MCF 10A (cell line): ENCODE measurements at regions not wholly inside any gene's neighbourhood (a gene's known extent, or its start where the extent isn't known, plus 50 kb on each side); places are given as distances from the start of the nearest gene placed in this dataset.

Source experiments
- BruUV-seq: library from RNA; stranded (reverse); fragments of 400-500 nt; replicated peaks from 2 replicates; lab custom pipeline; 2021; lab: Mats Ljungman, UMichigan
- CTCF ChIA-PET: fragments of 300-600 bp; sonication (Branson Sonifier 250); formaldehyde crosslinking; extraction: SDS; loops from one replicate; lab custom pipeline; 2021; ENCODE audit warnings: antibody characterized with exemption, inconsistent platforms; lab: Yijun Ruan, JAX
- POLR2A ChIA-PET: fragments of 300-600, 350-650 bp; sonication (Branson Sonifier 250); formaldehyde crosslinking; extraction: SDS; loops from one replicate; lab custom pipeline; 2020; ENCODE audit warnings: antibody characterized with exemption, inconsistent platforms; lab: Yijun Ruan, JAX
- DNase-seq: peaks from one replicate; pipeline ENCODE4 v3.0.0-alpha.2; 2018; ENCODE audit not compliant: unreplicated experiment
- H3K27ac Mint-ChIP-seq: one replicate; pipeline ENCODE4 v1.8.0; 2022; ENCODE audit warnings: mild to moderate bottlenecking, low read depth, mixed read lengths; ENCODE audit not compliant: unreplicated experiment
- H3K27me3 Mint-ChIP-seq: one replicate; pipeline ENCODE4 v1.8.0; 2022; ENCODE audit warnings: mixed read lengths; ENCODE audit not compliant: insufficient read depth, unreplicated experiment
- H3K36me3 Mint-ChIP-seq: one replicate; pipeline ENCODE4 v1.8.0; 2022; ENCODE audit warnings: mild to moderate bottlenecking, moderate library complexity, mixed read lengths; ENCODE audit not compliant: insufficient read depth, unreplicated experiment
- H3K4me1 Mint-ChIP-seq: one replicate; pipeline ENCODE4 v1.8.0; 2022; ENCODE audit warnings: mixed read lengths; ENCODE audit not compliant: insufficient read depth, unreplicated experiment
- H3K4me3 Mint-ChIP-seq: one replicate; pipeline ENCODE4 v1.8.0; 2022; ENCODE audit warnings: mild to moderate bottlenecking, moderate library complexity, mixed read lengths; ENCODE audit not compliant: unreplicated experiment
- H3K9me3 Mint-ChIP-seq: one replicate; pipeline ENCODE4 v1.8.0; 2022; ENCODE audit warnings: mixed read lengths; ENCODE audit not compliant: unreplicated experiment
- CTCF ChIP-seq: fragments of 200-600 bp; IDR thresholded peaks from one replicate; pipeline ENCODE4 v1.8.0; 2022; ENCODE audit warnings: antibody characterized with exemption, mild to moderate bottlenecking; ENCODE audit not compliant: unreplicated experiment
- intact Hi-C: fragments of 100-400 bp; cut with micrococcal nuclease; formaldehyde crosslinking; loops from 2 replicates; pipeline ENCODE4 v1.14.1; 2022

- Mint-ChIP-seq H3K4me1 (peaks cover 24% of the 10 kb centered on the region), H3K27ac (no peak overlapping the region), H3K9me3 (peaks cover 16% of the 10 kb centered on the region), H3K4me3 (no peak overlapping the region), H3K36me3 (no peaks in the 10 kb centered on the region), H3K27me3 (no peaks in the 10 kb centered on the region)
- BruUV-seq = no TSS peak
- POLR2A ChIA-PET = no interaction called here
- no peak for DNase-seq
- no peak for TF ChIP-seq CTCF
- intact Hi-C loops = no loop called here
- CTCF ChIA-PET = no interaction called here
Measured at GRCh38 chr4:37071576-37071975, 173.0 kb upstream of the NWD2 start.

GRCh38 chr4:37073226-37073840 lies 171.2 kb upstream of the NWD2 start:
- H3K27ac Mint-ChIP-seq = no peak overlapping the region
- no peak overlapping the region for H3K4me3 Mint-ChIP-seq
- H3K36me3 Mint-ChIP-seq = no peaks in the 10 kb centered on the region
- ChIA-PET POLR2A (interaction anchor here (0.6 to 0.8 kb wide), 2 partner anchors 11 to 75 kb away, joined by 3 to 4 read pairs; no protein-coding TSS in a partner anchor), CTCF (no interaction called here)
- H3K9me3 Mint-ChIP-seq = peaks cover 12% of the 10 kb centered on the region
- no peak for TF ChIP-seq CTCF
- peaks cover 22% of the 10 kb centered on the region for H3K4me1 Mint-ChIP-seq
- no peak for DNase-seq
- no peaks in the 10 kb centered on the region for H3K27me3 Mint-ChIP-seq
- BruUV-seq = no TSS peak
- intact Hi-C loops = no loop called here

GRCh38 chr4:37082912-37083311 lies 161.6 kb upstream of the NWD2 start:
- no peak overlapping the region for H3K4me3 Mint-ChIP-seq
- intact Hi-C loops = no loop called here

GRCh38 chr4:37095925-37096324 lies 148.6 kb upstream of the NWD2 start:
- H3K36me3 Mint-ChIP-seq = no peaks in the 10 kb centered on the region
- DNase-seq = no peak
- H3K27me3 Mint-ChIP-seq = no peaks in the 10 kb centered on the region
- no TSS peak for BruUV-seq
- H3K4me3 Mint-ChIP-seq = no peak overlapping the region
- H3K4me1 Mint-ChIP-seq = no peaks in the 10 kb centered on the region
- ChIA-PET POLR2A (no interaction called here), CTCF (no interaction called here)
- TF ChIP-seq CTCF = no peak
- H3K27ac Mint-ChIP-seq = no peak overlapping the region
- intact Hi-C loops = no loop called here
- no peaks in the 10 kb centered on the region for H3K9me3 Mint-ChIP-seq

More at GRCh38 chr4:37082912-37083311, 161.6 kb upstream of the NWD2 start:
- DNase-seq = no peak
- Mint-ChIP-seq H3K27me3 (no peaks in the 10 kb centered on the region), H3K9me3 (peaks cover 38% of the 10 kb centered on the region), H3K36me3 (no peaks in the 10 kb centered on the region), H3K27ac (no peak overlapping the region), H3K4me1 (no peaks in the 10 kb centered on the region)
- no peak for TF ChIP-seq CTCF
- no TSS peak for BruUV-seq
- ChIA-PET POLR2A (no interaction called here), CTCF (no interaction called here)
